Mononuclear cell (primary cell): ENCODE measurements at regions not wholly inside any gene's neighbourhood (a gene's known extent, or its start where the extent isn't known, plus 50 kb on each side); places are given as distances from the start of the nearest gene placed in this dataset.
A peak's percentile ranks its signal among the peaks of the same experiment; 100 is the strongest.

ENCODE experiments used
- H3K27me3 ChIP-seq: 2 replicates; pipeline ENCODE4 v1.6.0; 2011; ENCODE audit warnings: low read length, control low read depth; ENCODE audit not compliant: insufficient read depth
- H3K4me1 ChIP-seq: 2 replicates; pipeline ENCODE4 v1.5.1; 2011; ENCODE audit warnings: mild to moderate bottlenecking, low read length, control low read depth; ENCODE audit not compliant: insufficient read depth
- H3K4me3 ChIP-seq: 2 replicates; pipeline ENCODE4 v1.5.1; 2011; ENCODE audit warnings: mild to moderate bottlenecking, low read length, moderate library complexity
- H3K9me3 ChIP-seq: 2 replicates; pipeline ENCODE4 v1.5.1; 2011; ENCODE audit warnings: low read depth, mild to moderate bottlenecking, control low read depth, low read length

DNA sequence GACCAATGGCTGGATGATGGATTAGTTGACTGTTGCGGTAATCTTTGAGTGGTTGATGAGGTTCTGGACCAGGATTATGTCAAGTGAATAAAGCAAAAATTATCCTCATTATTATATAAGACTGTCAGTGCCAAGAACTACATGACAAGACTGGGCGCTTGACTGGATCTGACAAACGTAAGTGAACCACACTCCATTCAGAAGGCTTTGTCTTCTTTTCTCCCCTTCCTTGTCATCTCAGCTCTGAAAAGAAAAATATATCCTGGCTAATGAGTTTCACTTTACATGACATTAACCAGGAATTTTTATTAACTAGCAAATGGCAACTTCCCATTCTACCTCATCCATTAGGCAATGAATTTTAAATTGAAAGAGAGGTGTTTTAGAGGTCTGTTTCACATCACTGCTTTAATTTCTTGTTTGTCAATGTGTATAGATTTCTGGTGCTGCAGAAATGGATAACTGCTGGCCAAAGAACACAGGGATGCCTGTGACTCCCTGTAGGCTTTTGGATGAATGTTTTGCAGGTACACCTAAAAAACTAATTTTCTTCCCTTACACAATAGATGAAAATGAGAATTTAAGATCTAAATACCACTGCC, 150.1 kb downstream of the ELOVL4 start:
- no peak overlapping the region for H3K4me3 ChIP-seq
- no peaks in the 10 kb centered on the region for H3K27me3 ChIP-seq
- H3K9me3 ChIP-seq: no peaks in the 10 kb centered on the region
- H3K4me1 ChIP-seq: peaks cover 5% of the 10 kb centered on the region

- no peaks in the 10 kb centered on the region for H3K27me3 ChIP-seq
- no peaks in the 10 kb centered on the region for H3K9me3 ChIP-seq
- no peak overlapping the region for H3K4me3 ChIP-seq
- H3K4me1 ChIP-seq: no peaks in the 10 kb centered on the region
Measured at GRCh38 chr6:79796197-79796596, 151.2 kb downstream of the ELOVL4 start.

DNA sequence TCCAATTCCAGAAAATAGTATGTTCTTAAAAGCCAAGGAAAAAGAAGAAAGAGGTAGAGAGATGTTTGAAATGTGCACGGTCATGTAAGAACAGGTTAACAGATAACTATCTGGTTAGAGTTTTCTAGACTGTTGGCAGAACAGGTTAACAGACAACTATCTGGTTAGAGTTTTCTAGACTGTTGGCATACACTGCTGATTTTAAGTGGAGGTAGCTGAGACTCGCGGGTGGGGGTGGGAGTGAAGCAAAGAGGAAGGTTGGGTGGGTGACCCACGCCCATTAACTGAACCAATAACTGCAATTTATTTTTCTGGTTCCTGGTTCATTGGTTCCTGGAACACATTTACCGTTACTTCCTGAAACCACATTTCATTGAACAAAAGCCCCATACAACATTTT, 157.5 kb downstream of the ELOVL4 start:
- no peaks in the 10 kb centered on the region for H3K4me1 ChIP-seq
- H3K4me3 ChIP-seq: no peak overlapping the region
- H3K9me3 ChIP-seq: no peaks in the 10 kb centered on the region
- no peaks in the 10 kb centered on the region for H3K27me3 ChIP-seq

GRCh38 chr6:79788756-79789155, 157.6 kb downstream of the SH3BGRL2 start:
- H3K4me3 ChIP-seq: no peak overlapping the region
- no peaks in the 10 kb centered on the region for H3K27me3 ChIP-seq
- no peaks in the 10 kb centered on the region for H3K4me1 ChIP-seq
- H3K9me3 ChIP-seq: no peaks in the 10 kb centered on the region

- no peaks in the 10 kb centered on the region for H3K27me3 ChIP-seq
- H3K4me1 ChIP-seq: no peaks in the 10 kb centered on the region
- H3K9me3 ChIP-seq: no peaks in the 10 kb centered on the region
- H3K4me3 ChIP-seq: no peak overlapping the region
Measured at GRCh38 chr6:79787626-79788025, 156.5 kb downstream of the SH3BGRL2 start.

DNA sequence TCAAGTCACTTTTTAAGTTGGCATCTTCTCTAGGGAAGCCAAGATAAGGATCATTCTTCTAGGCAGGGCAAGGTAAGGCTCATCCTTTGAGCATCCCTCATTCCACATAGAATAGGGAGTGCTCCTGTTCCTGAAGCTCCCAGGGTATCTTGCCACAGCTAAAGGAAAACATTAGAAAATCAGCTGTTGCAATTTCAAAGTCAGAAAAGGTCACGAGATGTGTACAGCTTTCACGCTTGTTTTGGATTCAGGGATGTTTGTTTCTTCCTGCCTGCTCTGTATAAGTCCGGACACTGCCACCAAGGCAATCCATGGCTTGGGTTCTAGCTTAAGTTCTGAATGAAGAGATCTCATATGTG, 153.2 kb downstream of the SH3BGRL2 start:
- no peaks in the 10 kb centered on the region for H3K27me3 ChIP-seq
- H3K4me1 ChIP-seq: no peaks in the 10 kb centered on the region
- H3K9me3 ChIP-seq: no peaks in the 10 kb centered on the region
- no peak overlapping the region for H3K4me3 ChIP-seq

DNA sequence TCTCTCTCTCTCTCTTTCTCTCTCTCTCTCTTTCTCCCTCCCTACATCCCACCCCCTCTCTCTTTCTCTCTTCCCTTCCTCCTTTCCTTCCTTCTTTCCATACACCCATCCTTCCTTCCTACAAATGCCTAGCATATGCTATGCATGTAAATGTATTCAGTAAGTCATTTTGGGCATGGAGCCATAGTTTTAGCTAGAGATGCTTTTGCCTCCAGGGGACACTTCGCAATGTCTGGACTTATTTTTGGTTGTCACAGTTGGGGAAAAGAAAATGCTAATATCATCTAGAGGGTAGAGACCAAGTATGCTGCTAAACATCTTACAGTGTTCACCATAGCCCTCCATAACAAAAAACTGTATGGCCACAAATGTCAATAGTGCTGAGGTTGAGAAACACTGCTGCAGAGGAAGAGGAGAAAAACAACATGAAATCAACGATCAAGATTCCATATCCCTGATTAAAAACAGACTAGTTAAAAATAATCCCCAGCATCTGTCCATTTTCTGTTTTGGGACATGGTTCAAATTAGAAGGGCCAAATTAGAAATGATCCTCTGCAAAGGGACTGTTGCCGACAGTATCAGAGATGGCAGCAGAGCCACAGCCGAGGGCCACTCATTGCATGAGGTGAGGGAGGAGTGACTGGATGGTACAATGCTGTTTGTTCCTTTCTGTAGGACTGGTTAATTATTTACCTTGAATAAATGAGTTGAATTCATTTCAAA, 152.7 kb downstream of the SH3BGRL2 start:
- H3K4me3 ChIP-seq: no peak overlapping the region
- H3K4me1 ChIP-seq: no peaks in the 10 kb centered on the region
- no peaks in the 10 kb centered on the region for H3K27me3 ChIP-seq
- H3K9me3 ChIP-seq: no peaks in the 10 kb centered on the region

DNA sequence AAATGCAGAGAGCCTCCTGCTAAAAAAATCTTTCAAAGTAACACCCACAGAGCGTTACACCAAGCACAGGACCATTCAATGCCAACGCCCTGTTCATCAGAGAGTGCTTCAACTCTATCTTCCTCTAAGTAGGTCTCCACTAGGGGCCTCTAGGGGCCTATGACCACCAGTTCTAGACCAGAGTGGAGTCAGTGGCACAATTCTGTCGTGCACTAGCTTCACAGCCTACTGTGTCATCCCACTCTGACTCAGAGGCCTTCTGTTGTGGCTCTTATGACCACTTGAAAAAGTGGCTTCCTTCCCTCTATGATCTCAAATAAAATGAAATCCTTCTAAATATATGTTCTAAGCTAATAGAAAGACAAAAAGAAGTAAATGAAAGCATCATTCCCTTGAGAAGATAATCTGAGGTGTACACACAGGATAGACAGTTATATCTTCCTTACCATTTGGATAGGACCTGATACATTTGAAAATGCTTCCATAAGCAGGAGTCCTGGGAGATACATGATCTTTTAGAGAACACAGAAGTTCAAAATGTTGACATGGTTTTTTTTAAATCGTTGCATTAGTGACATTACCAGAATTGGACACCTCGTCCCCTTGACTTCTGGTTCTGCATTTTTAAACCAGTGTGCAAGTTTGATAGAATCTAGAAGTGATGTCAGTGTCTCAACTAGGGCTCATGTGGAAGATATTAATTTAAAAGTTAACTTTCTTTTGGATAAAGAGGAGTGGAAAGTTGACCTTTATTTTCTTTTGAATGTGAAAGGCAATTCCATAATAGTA, 151.9 kb downstream of the SH3BGRL2 start:
- H3K27me3 ChIP-seq: no peaks in the 10 kb centered on the region
- peaks cover 4% of the 10 kb centered on the region for H3K4me1 ChIP-seq
- H3K9me3 ChIP-seq: no peaks in the 10 kb centered on the region
- no peak overlapping the region for H3K4me3 ChIP-seq

DNA sequence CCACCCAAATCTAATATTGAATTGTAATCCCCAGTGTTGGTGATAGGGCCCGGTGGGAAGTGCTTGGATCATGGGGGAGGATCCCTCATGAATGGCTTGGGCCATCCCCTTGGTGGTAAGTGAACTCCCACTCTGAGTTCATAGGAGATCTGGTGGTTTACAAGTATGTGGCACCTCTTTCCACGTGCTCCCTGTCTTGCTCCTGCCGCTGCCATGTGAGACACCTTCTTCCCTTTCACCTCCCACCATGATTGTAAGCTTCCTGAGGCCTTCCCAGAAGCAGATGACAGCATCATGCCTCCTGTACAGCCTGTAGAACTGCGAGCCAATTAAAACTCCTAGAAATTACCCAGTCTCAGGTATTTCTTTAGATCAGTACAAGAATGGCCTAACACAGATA, 150.8 kb downstream of the SH3BGRL2 start:
- Histone ChIP-seq H3K4me3 (no peak overlapping the region), H3K4me1 (peaks cover 11% of the 10 kb centered on the region), H3K9me3 (no peaks in the 10 kb centered on the region), H3K27me3 (no peaks in the 10 kb centered on the region)

- Histone ChIP-seq H3K4me3 (no peak overlapping the region), H3K4me1 (peaks cover 11% of the 10 kb centered on the region), H3K9me3 (no peaks in the 10 kb centered on the region), H3K27me3 (no peaks in the 10 kb centered on the region)
Measured at GRCh38 chr6:79780881-79781280, 149.8 kb downstream of the SH3BGRL2 start.

GRCh38 chr6:79778816-79779215, 147.7 kb downstream of the SH3BGRL2 start:
- Histone ChIP-seq H3K9me3 (no peaks in the 10 kb centered on the region), H3K4me1 (peaks cover 11% of the 10 kb centered on the region), H3K27me3 (no peaks in the 10 kb centered on the region), H3K4me3 (no peak overlapping the region)

GRCh38 chr6:79777713-79778579, 146.8 kb downstream of the SH3BGRL2 start:
- H3K4me1 ChIP-seq: peaks cover 11% of the 10 kb centered on the region
- H3K9me3 ChIP-seq: no peaks in the 10 kb centered on the region
- peak overlapping the region; percentile 17 for H3K4me3 ChIP-seq
- no peaks in the 10 kb centered on the region for H3K27me3 ChIP-seq

GRCh38 chr6:79776076-79776475, 144.9 kb downstream of the SH3BGRL2 start:
- Histone ChIP-seq H3K4me1 (peaks cover 11% of the 10 kb centered on the region), H3K4me3 (no peak overlapping the region), H3K9me3 (no peaks in the 10 kb centered on the region), H3K27me3 (no peaks in the 10 kb centered on the region)

GRCh38 chr6:79775222-79775621, 144.1 kb downstream of the SH3BGRL2 start:
- Histone ChIP-seq H3K9me3 (no peaks in the 10 kb centered on the region), H3K4me1 (peaks cover 11% of the 10 kb centered on the region), H3K27me3 (no peaks in the 10 kb centered on the region), H3K4me3 (no peak overlapping the region)

- H3K27me3 ChIP-seq: no peaks in the 10 kb centered on the region
- no peaks in the 10 kb centered on the region for H3K4me1 ChIP-seq
- no peak overlapping the region for H3K4me3 ChIP-seq
- no peaks in the 10 kb centered on the region for H3K9me3 ChIP-seq
Measured at GRCh38 chr6:79764747-79765146, 133.6 kb downstream of the SH3BGRL2 start.
